ENCODE measurements at regions not wholly inside any gene's neighbourhood (a gene's known extent, or its start where the extent isn't known, plus 50 kb on each side); places are given as distances from the start of the nearest gene placed in this dataset.
A peak's percentile ranks its signal among the peaks of the same experiment; 100 is the strongest.

- no peak overlapping the region for H2AFZ ChIP-seq (ENCODE audit: low read depth, low read length)
- H3K79me2 ChIP-seq (ENCODE audit: control insufficient read depth, insufficient read depth, low read length): no peaks in the 10 kb centered on the region
- POLR2A ChIA-PET: interaction anchor here (1.0 kb wide), 1 partner anchor 708 kb away, joined by 5 read pairs; the partner anchor contains the start of gene CITED2
- peak in 1 of 4 experiments; percentile 8 for DNase-seq (ENCODE audit: extremely low read depth in 1 of 4, low spot score in 3 of 4)
- no peaks in the 10 kb centered on the region for H3K36me3 ChIP-seq (ENCODE audit: control insufficient read depth, insufficient read depth, low read length)
- in situ Hi-C loops (cut with MboI): no loop called here
- H3K9ac ChIP-seq (ENCODE audit: insufficient read depth in 1 of 2, low read depth in 2 of 2, low read length in 2 of 2): no peak overlapping the region
- no peaks in the 10 kb centered on the region for H3K9me1 ChIP-seq (ENCODE audit: control insufficient read depth, insufficient read depth, low read length)
- no peaks in the 10 kb centered on the region for H4K20me1 ChIP-seq (replicated peaks; ENCODE audit: control insufficient read depth, insufficient read depth, low read length)
- H3K27ac ChIP-seq (ENCODE audit: extremely low read depth, low read depth, low read length): no peak overlapping the region
- CTCF ChIA-PET (ENCODE audit: low intra/inter-chr PET ratio): no interaction called here
- H3K4me1 ChIP-seq (replicated peaks in 1 of 2; ENCODE audit: control insufficient read depth in 2 of 2, insufficient read depth in 2 of 2, low read length in 2 of 2): no peaks in the 10 kb centered on the region
- ATAC-seq: no peak; the same call in 2 of the 3 replicates
- H3K27me3 ChIP-seq (ENCODE audit: control insufficient read depth in 2 of 2, insufficient read depth in 2 of 2, low read length in 2 of 2): no peaks in the 10 kb centered on the region
- FAIRE-seq: peak; percentile 40
- WGBS (ENCODE audit: insufficient coverage, low coverage, missing lambda C conversion rate): 0% methylated on average over 1 of the region's 1 CpG
- no peak for TF ChIP-seq TEAD1 (CRISPR knock-in tag; IDR thresholded peaks at IDR 0.05)
- TF ChIP-seq MEIS2 (IDR thresholded peaks at IDR 0.05; ENCODE audit: partially characterized antibody): peak; percentile 85
- TF ChIP-seq, protein P1, sequence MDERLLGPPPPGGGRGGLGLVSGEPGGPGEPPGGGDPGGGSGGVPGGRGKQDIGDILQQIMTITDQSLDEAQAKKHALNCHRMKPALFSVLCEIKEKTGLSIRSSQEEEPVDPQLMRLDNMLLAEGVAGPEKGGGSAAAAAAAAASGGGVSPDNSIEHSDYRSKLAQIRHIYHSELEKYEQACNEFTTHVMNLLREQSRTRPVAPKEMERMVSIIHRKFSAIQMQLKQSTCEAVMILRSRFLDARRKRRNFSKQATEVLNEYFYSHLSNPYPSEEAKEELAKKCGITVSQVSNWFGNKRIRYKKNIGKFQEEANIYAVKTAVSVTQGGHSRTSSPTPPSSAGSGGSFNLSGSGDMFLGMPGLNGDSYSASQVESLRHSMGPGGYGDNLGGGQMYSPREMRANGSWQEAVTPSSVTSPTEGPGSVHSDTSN (CRISPR knock-in tag; IDR thresholded peaks at IDR 0.05; ENCODE audit: low read depth): no peak
- TF ChIP-seq, protein P1 (tag; conservative IDR thresholded peaks at IDR 0.05; ENCODE audit: low read depth): peak; percentile 84
- TF ChIP-seq, protein P2, sequence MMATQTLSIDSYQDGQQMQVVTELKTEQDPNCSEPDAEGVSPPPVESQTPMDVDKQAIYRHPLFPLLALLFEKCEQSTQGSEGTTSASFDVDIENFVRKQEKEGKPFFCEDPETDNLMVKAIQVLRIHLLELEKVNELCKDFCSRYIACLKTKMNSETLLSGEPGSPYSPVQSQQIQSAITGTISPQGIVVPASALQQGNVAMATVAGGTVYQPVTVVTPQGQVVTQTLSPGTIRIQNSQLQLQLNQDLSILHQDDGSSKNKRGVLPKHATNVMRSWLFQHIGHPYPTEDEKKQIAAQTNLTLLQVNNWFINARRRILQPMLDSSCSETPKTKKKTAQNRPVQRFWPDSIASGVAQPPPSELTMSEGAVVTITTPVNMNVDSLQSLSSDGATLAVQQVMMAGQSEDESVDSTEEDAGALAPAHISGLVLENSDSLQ (IDR thresholded peaks at IDR 0.05): peak; percentile 40; the same call in 1 of the 2 replicates
- H3K4me2 ChIP-seq (ENCODE audit: insufficient read depth, low read length): no peak overlapping the region
- no peaks in the 10 kb centered on the region for H3K9me3 ChIP-seq (replicated peaks; ENCODE audit: control insufficient read depth, insufficient read depth, low read depth, low read length)
- intact Hi-C loops (cut with micrococcal nuclease): no loop called here
- H3K4me3 ChIP-seq: no peak overlapping the region
- BruUV-seq (replicated peaks): no TSS peak
Measured at GRCh38 chr6:140082867-140083297, 708.4 kb upstream of the CITED2 start.

Measured in K562 (cell line).